GM19240 (cell line): ENCODE measurements at regions not wholly inside any gene's neighbourhood (a gene's known extent, or its start where the extent isn't known, plus 50 kb on each side); places are given as distances from the start of the nearest gene placed in this dataset.

Source experiments
- DNase-seq: peaks from one replicate; pipeline ENCODE4 v3.0.0; 2011; ENCODE audit warnings: low spot score; ENCODE audit not compliant: insufficient read length

- DNase-seq = no peak
Observed at GRCh38 chr14:97912217-97912616, 1115.0 kb downstream of the VRK1 start.

GRCh38 chr14:97916100-97916499 is 1118.9 kb downstream of the VRK1 start:
- no peak for DNase-seq

GRCh38 chr14:97916669-97917568 is 1119.7 kb downstream of the VRK1 start:
- no peak for DNase-seq

- DNase-seq = no peak
Observed at GRCh38 chr14:97920201-97920600, 1123.0 kb downstream of the VRK1 start.

GRCh38 chr14:97921296-97921695 is 1124.1 kb downstream of the VRK1 start:
- DNase-seq = no peak

GRCh38 chr14:97924922-97925613 is 1127.9 kb downstream of the VRK1 start:
- no peak for DNase-seq

- DNase-seq = no peak
Observed at GRCh38 chr14:97930166-97930565, 1133.0 kb downstream of the VRK1 start.

- no peak for DNase-seq
Observed at GRCh38 chr14:97931273-97931672, 1134.1 kb downstream of the VRK1 start.

GRCh38 chr14:97942921-97943320 is 1145.7 kb downstream of the VRK1 start:
- DNase-seq = no peak

GRCh38 chr14:97943619-97944018 is 1146.4 kb downstream of the VRK1 start:
- DNase-seq = no peak

GRCh38 chr14:97944380-97944779 is 1147.2 kb downstream of the VRK1 start:
- DNase-seq = no peak

GRCh38 chr14:97945631-97946030 is 1148.4 kb downstream of the VRK1 start:
- no peak for DNase-seq

- no peak for DNase-seq
Observed at GRCh38 chr14:97946240-97946639, 1149.1 kb downstream of the VRK1 start.

- no peak for DNase-seq
Observed at GRCh38 chr14:97946641-97947040, 1149.5 kb downstream of the VRK1 start.

- DNase-seq = no peak
Observed at GRCh38 chr14:97948841-97949240, 1151.7 kb downstream of the VRK1 start.

GRCh38 chr14:97956581-97957340 is 1159.6 kb downstream of the VRK1 start:
- no peak for DNase-seq

GRCh38 chr14:97959251-97959650 is 1162.1 kb downstream of the VRK1 start:
- DNase-seq = no peak

GRCh38 chr14:97960436-97960835 is 1163.3 kb downstream of the VRK1 start:
- no peak for DNase-seq

GRCh38 chr14:97970222-97970621 is 1173.0 kb downstream of the VRK1 start:
- no peak for DNase-seq

GRCh38 chr14:97975216-97975615 is 1178.0 kb downstream of the VRK1 start:
- DNase-seq = no peak

GRCh38 chr14:97975962-97976361 is 1178.8 kb downstream of the VRK1 start:
- DNase-seq = no peak

- DNase-seq = no peak
Observed at GRCh38 chr14:97976861-97977260, 1179.7 kb downstream of the VRK1 start.
